Fibroblast of the aortic adventitia (primary cell): ENCODE measurements at regions not wholly inside any gene's neighbourhood (a gene's known extent, or its start where the extent isn't known, plus 50 kb on each side); places are given as distances from the start of the nearest gene placed in this dataset.
"Not testable (repeated sequence)": the region's sequence is repeated elsewhere in the genome, so short reads cannot be mapped to it uniquely, and the experiment has no call there.

Experiments used
- DNase-seq: peaks from one replicate; pipeline ENCODE4 v3.0.0-alpha.2; 2010; ENCODE audit warnings: low read depth
- H3K4me3 ChIP-seq: 2 replicates; pipeline ENCODE4 v1.5.1; 2011; ENCODE audit warnings: low read depth, mild to moderate bottlenecking, control low read depth, low read length, moderate library complexity
- TF ChIP-seq, protein P1 (sequence below): IDR thresholded peaks from 2 replicates; pipeline ENCODE4 v1.5.1; 2011; ENCODE audit warnings: mild to moderate bottlenecking, low read length, control low read depth, inconsistent platforms; ENCODE audit not compliant: insufficient read depth

DNA sequence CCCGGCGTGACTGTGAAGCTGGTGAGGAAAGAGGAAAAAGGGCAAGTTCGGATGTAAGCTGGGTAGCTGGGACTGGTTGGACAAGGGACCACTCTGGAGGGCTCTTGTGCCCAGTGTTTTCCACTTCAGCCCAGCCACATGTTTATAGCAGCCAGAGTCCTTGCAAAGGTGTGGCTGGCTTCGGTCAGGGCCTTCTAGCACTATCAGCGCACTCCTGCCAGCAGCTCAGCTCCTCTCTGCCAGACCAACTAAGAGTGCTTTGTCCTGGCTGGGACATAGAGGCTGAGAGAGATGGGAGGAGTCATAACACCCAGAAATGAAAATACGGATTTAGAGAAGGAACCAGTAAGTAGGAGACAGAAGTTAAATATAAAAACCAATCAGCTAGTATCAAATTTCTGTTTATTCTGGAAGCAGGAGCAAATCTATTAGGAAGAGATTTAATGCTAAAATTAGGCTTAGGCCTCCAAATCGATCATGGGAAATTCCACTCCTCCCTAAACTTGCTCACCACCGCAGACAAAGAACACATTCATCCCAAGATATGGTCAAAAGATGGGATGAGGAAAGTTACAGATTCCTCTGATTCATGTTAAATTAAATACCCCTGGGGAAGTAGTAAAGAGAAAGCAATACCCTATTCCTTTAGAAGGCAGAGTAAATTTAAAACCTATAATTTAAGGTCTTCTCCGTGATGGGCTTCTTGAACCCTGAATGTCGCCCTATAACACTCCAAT, 135.0 kb downstream of the RALA start:
- TF ChIP-seq, protein P1, sequence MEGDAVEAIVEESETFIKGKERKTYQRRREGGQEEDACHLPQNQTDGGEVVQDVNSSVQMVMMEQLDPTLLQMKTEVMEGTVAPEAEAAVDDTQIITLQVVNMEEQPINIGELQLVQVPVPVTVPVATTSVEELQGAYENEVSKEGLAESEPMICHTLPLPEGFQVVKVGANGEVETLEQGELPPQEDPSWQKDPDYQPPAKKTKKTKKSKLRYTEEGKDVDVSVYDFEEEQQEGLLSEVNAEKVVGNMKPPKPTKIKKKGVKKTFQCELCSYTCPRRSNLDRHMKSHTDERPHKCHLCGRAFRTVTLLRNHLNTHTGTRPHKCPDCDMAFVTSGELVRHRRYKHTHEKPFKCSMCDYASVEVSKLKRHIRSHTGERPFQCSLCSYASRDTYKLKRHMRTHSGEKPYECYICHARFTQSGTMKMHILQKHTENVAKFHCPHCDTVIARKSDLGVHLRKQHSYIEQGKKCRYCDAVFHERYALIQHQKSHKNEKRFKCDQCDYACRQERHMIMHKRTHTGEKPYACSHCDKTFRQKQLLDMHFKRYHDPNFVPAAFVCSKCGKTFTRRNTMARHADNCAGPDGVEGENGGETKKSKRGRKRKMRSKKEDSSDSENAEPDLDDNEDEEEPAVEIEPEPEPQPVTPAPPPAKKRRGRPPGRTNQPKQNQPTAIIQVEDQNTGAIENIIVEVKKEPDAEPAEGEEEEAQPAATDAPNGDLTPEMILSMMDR, result no peak
- H3K4me3 ChIP-seq, result no peak overlapping the region
- DNase-seq, result peak; percentile 42

DNA sequence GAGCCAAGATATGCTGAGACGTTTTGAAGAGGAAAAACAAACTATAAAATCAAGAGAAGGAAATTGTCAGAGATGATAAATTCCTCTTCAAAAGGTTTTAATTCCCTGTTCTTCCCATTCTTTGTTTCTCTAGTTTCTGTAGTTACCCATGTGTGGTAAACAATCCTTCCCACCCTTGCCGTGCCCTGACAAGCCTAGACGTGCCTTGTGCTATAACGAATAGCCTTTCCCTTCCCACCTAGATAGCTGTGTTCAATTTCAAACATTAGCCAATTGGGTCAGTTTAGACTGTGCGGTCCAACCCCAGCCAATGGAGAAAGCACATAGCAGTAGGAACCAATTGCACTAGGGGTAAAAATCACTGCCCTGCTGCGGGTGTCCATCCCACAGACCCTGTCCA, 138.1 kb downstream of the RALA start:
- H3K4me3 ChIP-seq, result no peak overlapping the region
- no peak for DNase-seq
- TF ChIP-seq, protein P1, result no peak

DNA sequence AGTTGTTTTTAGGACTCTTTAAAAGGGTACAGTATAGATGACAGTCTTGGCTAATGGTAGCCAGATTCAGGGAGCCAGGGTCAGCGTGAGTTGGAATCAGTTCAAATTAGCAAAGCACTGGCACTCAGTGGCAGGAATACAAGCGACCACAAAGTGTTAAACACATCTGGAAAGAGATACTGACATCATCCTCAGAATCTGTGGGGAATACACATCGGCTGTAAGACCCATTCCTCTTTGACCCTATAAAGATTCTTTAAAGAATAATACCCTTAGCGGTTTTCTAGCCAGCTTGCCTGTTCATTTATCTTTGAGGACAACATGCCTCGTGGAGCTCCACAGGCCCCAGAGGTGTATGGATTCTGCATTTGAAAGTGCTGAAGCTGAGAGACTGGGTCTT, 139.1 kb downstream of the RALA start:
- H3K4me3 ChIP-seq, DNase-seq: not testable (repeated sequence)

DNA sequence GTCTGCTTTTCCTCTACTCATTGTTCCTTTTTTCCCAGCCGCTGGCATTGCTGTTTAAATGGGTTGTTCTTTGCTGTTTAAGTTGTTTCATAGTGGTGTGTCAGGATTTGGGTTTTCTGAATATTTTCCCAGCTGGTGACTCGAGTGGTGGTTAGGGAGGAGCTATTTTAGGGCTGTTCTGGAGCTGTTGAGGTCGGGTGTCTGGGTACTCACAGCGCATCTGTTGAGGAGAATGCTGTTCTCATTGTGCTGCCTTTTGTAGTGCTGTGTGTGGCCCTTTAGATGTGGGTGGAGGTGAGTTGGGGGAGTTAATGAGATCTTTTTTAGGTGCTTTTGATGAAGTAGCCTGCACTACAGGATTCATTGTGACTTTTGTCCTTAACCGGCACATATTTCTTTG, 139.5 kb downstream of the RALA start:
- DNase-seq, H3K4me3 ChIP-seq: not testable (repeated sequence)

DNA sequence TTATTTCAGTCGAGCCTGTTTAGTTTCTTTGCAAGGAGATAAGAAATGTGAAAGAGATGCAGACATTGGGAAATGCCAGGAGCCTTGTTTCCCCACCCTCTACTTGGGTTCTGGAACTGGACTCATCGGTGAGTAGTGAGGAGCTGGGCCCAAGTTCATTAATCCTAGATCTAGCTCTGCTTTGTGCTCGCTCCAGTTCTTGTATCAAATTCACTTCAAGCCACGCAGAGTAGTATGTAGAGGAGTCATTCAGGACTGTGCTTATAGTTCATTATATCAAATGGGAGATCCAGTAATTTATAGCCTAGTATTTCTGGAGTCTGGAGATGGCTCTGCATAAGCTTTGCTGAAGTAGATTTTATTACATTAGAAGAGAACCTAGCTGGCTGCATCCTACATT, 142.5 kb downstream of the RALA start:
- not testable (repeated sequence) for DNase-seq, H3K4me3 ChIP-seq

DNA sequence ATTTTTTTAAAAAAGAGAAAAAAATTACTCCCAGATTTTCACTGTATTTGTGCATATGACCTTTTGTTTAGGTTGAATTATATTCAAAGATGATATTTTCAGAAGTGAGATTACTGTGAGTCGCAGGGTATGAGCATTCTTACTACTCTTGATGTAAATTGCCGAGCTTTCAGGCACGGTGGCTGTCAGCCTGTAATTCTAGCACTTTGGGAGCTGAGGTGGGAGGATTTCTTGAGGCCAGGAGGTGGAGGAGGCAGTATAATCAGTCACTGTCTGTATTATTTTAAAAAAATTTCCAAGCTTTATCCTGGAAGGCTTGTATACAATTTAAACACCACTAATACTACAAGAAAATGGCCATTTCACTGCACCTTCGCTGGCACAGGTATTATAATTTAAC, 145.1 kb downstream of the RALA start:
- not testable (repeated sequence) for DNase-seq, H3K4me3 ChIP-seq

DNA sequence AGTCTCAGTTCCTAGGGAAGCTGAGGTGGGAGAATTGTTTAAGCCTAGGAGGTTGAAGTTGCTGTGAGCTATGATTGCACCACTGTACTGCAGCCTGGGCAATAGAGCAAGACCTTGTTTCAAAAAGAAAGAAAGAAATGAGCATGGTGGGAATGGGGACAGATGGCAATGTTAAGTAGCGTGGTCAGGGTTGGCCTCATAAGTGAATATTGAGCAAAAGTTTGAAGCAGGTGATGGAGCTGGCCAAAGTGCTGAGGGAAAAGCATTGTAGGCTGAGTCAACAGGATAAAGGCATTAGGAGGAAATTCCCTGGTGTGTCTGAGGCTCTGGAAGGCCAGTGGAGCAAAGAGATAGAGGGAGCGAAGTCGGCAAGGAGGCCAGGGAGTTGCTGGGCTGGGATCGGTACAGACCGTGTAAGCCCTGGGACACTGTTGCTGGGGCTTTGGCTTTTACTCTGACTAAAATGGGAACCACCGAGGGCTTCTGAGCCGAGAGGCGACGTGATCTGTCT, 151.0 kb downstream of the RALA start:
- H3K4me3 ChIP-seq, DNase-seq: not testable (repeated sequence)

DNA sequence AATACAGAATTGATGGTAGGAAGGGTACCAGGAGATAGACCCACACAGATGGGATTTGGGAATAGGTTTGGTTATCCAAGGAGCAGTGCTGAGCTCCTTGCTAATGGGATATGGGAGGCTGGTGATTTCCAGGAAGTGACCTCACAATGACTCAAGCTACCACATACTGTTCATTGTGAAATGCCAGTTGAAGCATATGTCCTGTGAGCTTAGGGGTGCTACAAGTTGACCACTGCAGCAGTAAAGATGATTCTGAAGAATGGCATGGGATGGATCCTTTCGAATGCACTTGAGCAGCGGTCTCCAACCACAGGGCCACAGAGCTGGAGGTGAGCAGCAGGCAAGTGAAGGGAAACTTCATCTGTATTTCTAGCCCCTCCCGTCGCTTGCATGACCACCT, 158.2 kb downstream of the RALA start:
- peak; percentile 14 for DNase-seq
- not testable (repeated sequence) for H3K4me3 ChIP-seq

DNA sequence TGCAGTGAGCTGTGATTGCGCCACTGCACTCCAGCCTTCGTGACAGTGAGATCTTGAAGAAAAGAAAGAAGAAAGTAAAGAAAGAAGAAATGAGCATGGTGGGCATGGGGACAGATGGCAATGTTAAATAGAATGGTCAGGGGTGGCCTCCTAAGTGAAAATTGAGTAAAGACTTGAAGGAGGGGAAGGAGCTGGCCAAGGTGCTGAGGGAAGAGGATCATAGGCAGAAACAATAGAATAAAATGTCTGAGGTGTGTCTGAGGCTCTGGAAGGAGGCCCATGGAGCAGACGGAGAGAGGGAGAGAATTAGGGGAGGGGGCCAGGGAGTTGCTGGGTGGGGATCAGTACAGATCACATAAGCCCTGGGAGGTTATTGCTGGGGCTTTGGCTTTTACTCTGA, 163.1 kb downstream of the RALA start:
- not testable (repeated sequence) for H3K4me3 ChIP-seq, DNase-seq

DNA sequence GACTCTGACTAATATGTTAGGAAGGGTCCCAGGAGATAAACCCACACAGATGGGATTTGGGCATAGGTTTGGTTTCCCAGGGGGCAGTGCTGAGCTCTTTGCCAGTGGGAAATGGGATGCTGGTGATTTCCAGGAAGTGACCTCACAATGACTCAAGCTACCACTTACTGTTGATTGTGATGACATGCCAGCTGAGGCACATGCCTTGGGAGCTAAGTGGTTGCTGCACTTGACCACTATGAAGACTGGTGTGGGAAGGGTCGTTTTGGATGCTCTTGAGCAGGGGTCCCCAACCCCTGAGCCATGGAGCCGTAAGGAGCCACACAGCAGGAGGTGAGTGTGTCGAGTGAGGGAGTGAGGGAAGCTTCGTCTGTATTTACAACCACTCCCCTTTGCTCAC, 159.0 kb upstream of the CDK13 start:
- H3K4me3 ChIP-seq, result not testable (repeated sequence)
- peak; percentile 22 for DNase-seq

DNA sequence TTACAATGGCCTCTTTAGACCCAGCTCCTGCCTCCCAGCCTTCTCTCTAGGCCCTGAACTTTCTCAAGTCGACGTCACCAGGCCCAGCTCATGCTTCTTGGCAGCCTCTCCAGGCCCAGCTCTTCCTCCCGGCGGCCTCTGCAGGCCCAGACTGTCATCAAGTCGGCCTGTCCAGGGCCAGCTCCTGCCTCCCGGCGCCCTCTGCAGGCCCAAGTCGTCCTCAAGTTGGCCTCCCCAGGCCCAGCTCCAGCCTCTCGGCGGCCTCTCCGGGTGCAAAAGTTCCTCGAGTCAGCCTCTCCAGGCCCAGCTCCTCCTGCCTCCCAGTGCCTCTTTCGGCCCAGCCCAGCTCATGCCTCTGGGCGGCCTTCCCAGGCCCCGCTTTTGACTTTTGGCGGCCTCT, 158.1 kb upstream of the CDK13 start:
- peak; percentile 33 for DNase-seq
- H3K4me3 ChIP-seq, result not testable (repeated sequence)

DNA sequence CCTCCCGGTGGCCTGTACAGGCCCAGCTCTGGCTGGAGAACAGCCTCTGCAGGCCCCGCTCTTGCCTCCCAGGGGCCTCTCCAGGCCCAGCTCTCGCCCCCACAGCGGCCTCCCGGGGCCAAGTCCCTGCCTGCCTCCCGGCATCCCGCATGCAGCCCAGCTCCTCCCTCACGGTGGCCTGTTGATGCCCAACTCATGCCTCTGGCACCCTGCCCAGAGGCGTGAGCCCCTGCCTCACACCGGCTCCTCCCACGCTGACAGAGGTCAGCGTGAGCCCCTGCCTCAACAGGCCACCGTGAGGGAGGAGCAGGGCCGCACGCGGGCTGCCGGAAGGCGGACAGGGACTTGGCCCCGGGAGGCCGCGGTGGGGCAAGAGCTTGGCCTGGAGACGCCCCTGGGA, 157.0 kb upstream of the CDK13 start:
- not testable (repeated sequence) for DNase-seq, H3K4me3 ChIP-seq

DNA sequence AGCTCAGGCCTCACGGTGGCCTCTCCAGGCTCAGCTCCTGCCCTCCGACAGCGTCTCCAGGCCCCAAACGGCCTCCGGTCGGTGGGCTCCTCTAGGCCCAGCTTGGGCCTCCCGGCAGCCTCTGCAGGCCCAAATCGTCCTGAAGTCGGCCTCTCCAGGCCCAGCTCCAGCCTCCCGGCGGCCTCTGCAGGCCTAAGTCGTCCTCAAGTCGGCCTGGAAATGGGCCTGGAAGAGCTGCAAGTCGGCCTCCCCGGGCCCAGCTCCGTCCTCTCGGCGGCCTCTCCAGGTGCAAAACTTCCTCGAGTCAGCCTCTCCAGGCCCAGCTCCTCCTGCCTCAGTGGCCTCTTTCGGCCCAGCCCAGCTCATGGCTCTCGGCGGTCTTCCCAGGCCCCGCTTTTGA, 156.2 kb upstream of the CDK13 start:
- DNase-seq, H3K4me3 ChIP-seq: not testable (repeated sequence)

DNA sequence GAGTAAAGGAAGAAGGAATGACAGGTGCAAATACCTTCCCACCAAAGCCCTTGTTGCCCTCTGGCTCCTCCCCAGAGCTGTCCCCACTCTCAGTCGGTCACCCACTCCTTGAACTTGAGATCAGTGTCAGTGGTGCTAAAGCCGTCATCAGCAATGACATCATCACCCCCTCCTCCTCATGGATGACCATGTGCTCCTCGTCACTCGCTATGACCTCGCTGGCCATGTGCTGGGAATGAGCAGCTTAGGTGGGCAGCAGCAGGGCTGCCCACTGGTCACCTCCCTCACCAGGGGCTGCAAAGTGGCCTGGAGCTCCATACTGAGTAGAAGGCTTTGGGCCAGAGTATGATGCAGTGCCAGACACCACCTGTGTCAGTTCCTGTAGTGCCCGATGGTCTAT, 153.1 kb upstream of the CDK13 start:
- not testable (repeated sequence) for DNase-seq, H3K4me3 ChIP-seq

DNA sequence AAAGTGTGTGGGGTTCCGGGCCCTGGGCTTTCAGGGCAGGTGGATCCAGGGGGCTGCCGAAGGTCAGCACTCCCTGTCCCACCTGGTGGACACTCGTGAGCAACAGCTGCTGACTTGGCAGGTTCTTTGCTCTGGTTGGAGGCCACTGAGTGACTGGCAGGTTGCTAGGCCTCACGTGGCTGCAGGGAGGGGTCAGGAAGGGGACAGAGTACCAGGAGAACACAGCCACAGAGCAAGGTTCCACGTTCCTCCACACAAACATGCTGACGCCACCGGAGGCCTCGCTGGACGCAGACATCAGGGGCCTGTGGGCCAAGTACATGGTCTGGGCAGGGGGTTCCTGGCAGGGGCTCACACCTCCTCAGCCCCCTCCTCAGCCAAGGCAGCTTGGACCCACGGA, 152.0 kb upstream of the CDK13 start:
- not testable (repeated sequence) for DNase-seq, H3K4me3 ChIP-seq
